ENCODE measurements at regions not wholly inside any gene's neighbourhood (a gene's known extent, or its start where the extent isn't known, plus 50 kb on each side); places are given as distances from the start of the nearest gene placed in this dataset.

DNA sequence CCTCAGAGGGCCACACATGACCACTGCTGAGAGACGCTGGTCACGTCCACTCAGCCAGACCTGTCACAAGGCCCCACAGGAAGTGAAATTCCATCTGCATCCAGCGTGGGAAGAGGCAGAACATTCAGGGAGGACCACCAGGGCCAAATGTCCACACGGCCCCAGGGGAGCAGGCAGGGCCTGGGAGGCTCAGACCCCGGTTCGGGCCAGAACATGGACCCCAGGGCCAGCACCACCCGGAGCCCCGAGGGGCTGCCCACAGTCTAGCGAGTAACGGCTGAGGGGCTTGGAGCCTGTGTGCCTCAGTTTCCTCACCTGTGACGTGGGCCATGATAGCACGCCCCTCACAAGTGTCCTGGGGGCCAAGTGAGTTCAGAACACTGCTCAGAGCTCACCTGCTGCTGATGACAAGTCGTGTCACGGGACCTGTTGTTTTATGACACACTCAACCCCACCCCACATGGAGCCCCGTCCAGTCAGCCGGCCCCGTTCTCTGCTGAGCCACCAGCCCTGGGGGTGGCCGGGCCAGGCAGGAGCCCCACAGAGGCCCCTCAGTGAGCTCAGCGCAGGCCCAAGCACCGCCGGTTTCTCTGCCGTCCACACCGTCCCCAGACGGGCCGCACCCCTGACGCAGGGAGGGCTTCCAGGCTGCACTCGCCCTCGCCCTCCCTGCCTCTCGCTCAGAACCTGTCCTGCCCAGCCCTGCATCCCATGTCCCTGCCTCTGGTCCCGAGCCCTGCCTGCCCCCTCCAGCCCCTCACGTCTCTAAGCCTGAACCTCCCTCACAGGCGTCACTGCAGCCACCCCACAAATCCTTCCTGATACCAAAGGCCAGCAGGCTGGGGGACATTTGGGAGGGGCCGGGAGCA is 79.5 kb upstream of the GALNT9 start:
- H3F3A ChIP-seq (ENCODE audit: control insufficient read depth, insufficient read depth) = no peaks in the 10 kb centered on the region
- TF ChIP-seq EZH2phosphoT487 (IDR thresholded peaks at IDR 0.05; ENCODE audit: borderline replicate concordance, low read length) = no peak
- TF ChIP-seq, protein P1, sequence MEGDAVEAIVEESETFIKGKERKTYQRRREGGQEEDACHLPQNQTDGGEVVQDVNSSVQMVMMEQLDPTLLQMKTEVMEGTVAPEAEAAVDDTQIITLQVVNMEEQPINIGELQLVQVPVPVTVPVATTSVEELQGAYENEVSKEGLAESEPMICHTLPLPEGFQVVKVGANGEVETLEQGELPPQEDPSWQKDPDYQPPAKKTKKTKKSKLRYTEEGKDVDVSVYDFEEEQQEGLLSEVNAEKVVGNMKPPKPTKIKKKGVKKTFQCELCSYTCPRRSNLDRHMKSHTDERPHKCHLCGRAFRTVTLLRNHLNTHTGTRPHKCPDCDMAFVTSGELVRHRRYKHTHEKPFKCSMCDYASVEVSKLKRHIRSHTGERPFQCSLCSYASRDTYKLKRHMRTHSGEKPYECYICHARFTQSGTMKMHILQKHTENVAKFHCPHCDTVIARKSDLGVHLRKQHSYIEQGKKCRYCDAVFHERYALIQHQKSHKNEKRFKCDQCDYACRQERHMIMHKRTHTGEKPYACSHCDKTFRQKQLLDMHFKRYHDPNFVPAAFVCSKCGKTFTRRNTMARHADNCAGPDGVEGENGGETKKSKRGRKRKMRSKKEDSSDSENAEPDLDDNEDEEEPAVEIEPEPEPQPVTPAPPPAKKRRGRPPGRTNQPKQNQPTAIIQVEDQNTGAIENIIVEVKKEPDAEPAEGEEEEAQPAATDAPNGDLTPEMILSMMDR (IDR thresholded peaks at IDR 0.05; ENCODE audit: low read depth, low read length, poor library complexity, severe bottlenecking) = no peak
- H3K27ac ChIP-seq (ENCODE audit: low read depth, low read length) = no peak overlapping the region
- no peaks in the 10 kb centered on the region for H4K20me1 ChIP-seq (ENCODE audit: control insufficient read depth, insufficient read depth, low read depth, low read length)
- H3K4me2 ChIP-seq (ENCODE audit: low read length) = no peak overlapping the region
- no peaks in the 10 kb centered on the region for H3K4me1 ChIP-seq (ENCODE audit: control insufficient read depth, low read length)
- no peaks in the 10 kb centered on the region for H3K9me3 ChIP-seq (ENCODE audit: control insufficient read depth, insufficient read depth, low read length)
- no peaks in the 10 kb centered on the region for H3K27me3 ChIP-seq (ENCODE audit: control insufficient read depth, low read length)
- H3K36me3 ChIP-seq (ENCODE audit: control insufficient read depth, low read length) = no peaks in the 10 kb centered on the region
- H3K4me3 ChIP-seq (ENCODE audit: low read length) = no peak overlapping the region
- no peaks in the 10 kb centered on the region for H3K9me2 ChIP-seq (replicated peaks; ENCODE audit: control insufficient read depth, low read length)
- H3K79me2 ChIP-seq (ENCODE audit: control insufficient read depth, low read length) = no peaks in the 10 kb centered on the region

DNA sequence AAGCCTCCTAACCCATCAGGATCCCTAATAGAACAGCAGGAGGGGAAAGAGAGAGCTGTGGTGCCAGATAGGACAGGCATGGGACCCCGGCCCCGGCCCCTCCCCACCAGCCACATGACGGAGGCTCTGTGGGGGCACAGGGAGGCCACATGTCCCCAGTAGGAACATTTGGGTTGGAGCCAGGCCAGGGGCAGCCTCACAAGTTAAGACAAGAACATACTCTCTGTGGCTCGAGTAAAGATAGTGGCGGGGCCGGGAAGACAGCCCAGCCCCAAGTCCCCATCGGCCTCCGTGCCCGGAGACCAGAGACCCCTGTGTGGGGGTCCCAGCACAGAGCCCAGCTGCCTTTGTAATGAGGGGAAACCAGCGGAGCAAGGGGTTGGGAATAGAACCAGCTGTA is 78.6 kb upstream of the GALNT9 start:
- Histone ChIP-seq H3K9me3 (ENCODE audit: control insufficient read depth, insufficient read depth, low read length) (no peaks in the 10 kb centered on the region), H3K4me3 (ENCODE audit: low read length) (no peak overlapping the region), H4K20me1 (ENCODE audit: control insufficient read depth, insufficient read depth, low read depth, low read length) (no peaks in the 10 kb centered on the region), H3K9me2 (replicated peaks; ENCODE audit: control insufficient read depth, low read length) (no peaks in the 10 kb centered on the region), H3F3A (ENCODE audit: control insufficient read depth, insufficient read depth) (no peaks in the 10 kb centered on the region), H3K27me3 (ENCODE audit: control insufficient read depth, low read length) (no peaks in the 10 kb centered on the region), H3K79me2 (ENCODE audit: control insufficient read depth, low read length) (no peaks in the 10 kb centered on the region), H3K4me1 (ENCODE audit: control insufficient read depth, low read length) (no peaks in the 10 kb centered on the region), H3K36me3 (ENCODE audit: control insufficient read depth, low read length) (no peaks in the 10 kb centered on the region), H3K27ac (ENCODE audit: low read depth, low read length) (no peak overlapping the region), H3K4me2 (ENCODE audit: low read length) (no peak overlapping the region)
- no peak for TF ChIP-seq EZH2phosphoT487 (IDR thresholded peaks at IDR 0.05; ENCODE audit: borderline replicate concordance, low read length)
- TF ChIP-seq, protein P1 (IDR thresholded peaks at IDR 0.05; ENCODE audit: low read depth, low read length, poor library complexity, severe bottlenecking) = no peak

DNA sequence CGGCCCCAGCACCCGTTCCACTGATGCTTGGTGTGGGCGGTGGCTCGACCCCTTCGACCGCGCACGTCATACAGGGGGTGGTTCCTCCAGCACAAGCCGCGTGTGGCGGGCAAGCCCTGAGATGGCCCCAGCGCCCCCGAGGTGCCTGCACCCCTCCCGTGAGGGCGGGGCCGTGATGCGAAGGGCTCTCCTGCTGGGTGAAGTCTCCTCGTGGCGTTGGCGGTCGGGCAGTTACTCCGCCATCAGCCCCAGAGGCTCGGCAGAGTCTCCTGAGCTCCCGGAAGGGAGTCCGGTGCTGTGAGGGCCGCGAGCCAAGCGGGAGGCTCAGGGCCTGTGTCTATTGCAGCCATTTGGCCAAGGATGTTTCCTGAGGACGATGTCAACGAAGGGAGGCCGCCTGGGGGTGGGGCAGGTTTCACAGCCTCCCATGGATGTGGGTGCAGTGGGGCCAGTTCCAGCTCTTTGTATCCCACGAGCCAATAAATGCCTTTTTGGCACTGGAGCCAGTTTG is 78.1 kb upstream of the GALNT9 start:
- Histone ChIP-seq H3K27ac (ENCODE audit: low read depth, low read length) (no peak overlapping the region), H3K4me3 (ENCODE audit: low read length) (no peak overlapping the region), H4K20me1 (ENCODE audit: control insufficient read depth, insufficient read depth, low read depth, low read length) (no peaks in the 10 kb centered on the region), H3K9me2 (replicated peaks; ENCODE audit: control insufficient read depth, low read length) (no peaks in the 10 kb centered on the region), H3K79me2 (ENCODE audit: control insufficient read depth, low read length) (no peaks in the 10 kb centered on the region), H3K9me3 (ENCODE audit: control insufficient read depth, insufficient read depth, low read length) (no peaks in the 10 kb centered on the region), H3K4me2 (ENCODE audit: low read length) (no peak overlapping the region), H3K4me1 (ENCODE audit: control insufficient read depth, low read length) (no peaks in the 10 kb centered on the region), H3K27me3 (ENCODE audit: control insufficient read depth, low read length) (no peaks in the 10 kb centered on the region), H3F3A (ENCODE audit: control insufficient read depth, insufficient read depth) (no peaks in the 10 kb centered on the region), H3K36me3 (ENCODE audit: control insufficient read depth, low read length) (no peaks in the 10 kb centered on the region)
- TF ChIP-seq, protein P1 (IDR thresholded peaks at IDR 0.05; ENCODE audit: low read depth, low read length, poor library complexity, severe bottlenecking) = no peak
- TF ChIP-seq EZH2phosphoT487 (IDR thresholded peaks at IDR 0.05; ENCODE audit: borderline replicate concordance, low read length) = no peak

Data from DOHH2 (cell line).